OCI-M1 (cell line): ENCODE measurements at regions not wholly inside any gene's neighbourhood (a gene's known extent, or its start where the extent isn't known, plus 50 kb on each side); places are given as distances from the start of the nearest gene placed in this dataset.

Experiments used
- DNase-seq: peaks from one replicate; lab custom pipeline; 2025; lab: John Stamatoyannopoulos, UW

- DNase-seq: no peak
Measured at GRCh38 chr4:54992266-54992665, 133.1 kb downstream of the KDR start.

- DNase-seq: no peak
Measured at GRCh38 chr4:54988655-54989054, 136.7 kb downstream of the KDR start.

- no peak for DNase-seq
Measured at GRCh38 chr4:54986095-54986846, 139.1 kb downstream of the KDR start.

GRCh38 chr4:54976682-54977081 lies 148.7 kb downstream of the KDR start:
- DNase-seq: no peak

- DNase-seq: no peak
Measured at GRCh38 chr4:54976031-54976430, 149.4 kb downstream of the KDR start.

GRCh38 chr4:54973784-54974183 lies 151.6 kb downstream of the KDR start:
- DNase-seq: no peak

- DNase-seq: peak; percentile 82
Measured at GRCh38 chr4:54971474-54971950, 153.9 kb downstream of the KDR start.

- no peak for DNase-seq
Measured at GRCh38 chr4:54967289-54967688, 158.1 kb downstream of the KDR start.

- DNase-seq: peak; percentile 76
Measured at GRCh38 chr4:54961357-54961975, 163.9 kb downstream of the KDR start.

GRCh38 chr4:54959651-54960116 lies 165.7 kb downstream of the KDR start:
- no peak for DNase-seq

GRCh38 chr4:54959131-54959530 lies 166.3 kb downstream of the KDR start:
- no peak for DNase-seq

- DNase-seq: no peak
Measured at GRCh38 chr4:54958236-54958635, 167.2 kb downstream of the KDR start.

- DNase-seq: no peak
Measured at GRCh38 chr4:54954656-54955388, 170.6 kb downstream of the KDR start.

GRCh38 chr4:54946741-54947140 lies 178.7 kb downstream of the KDR start:
- no peak for DNase-seq

- DNase-seq: peak; percentile 9
Measured at GRCh38 chr4:54945838-54946237, 179.6 kb downstream of the KDR start.

GRCh38 chr4:54942721-54943120 lies 182.7 kb downstream of the KDR start:
- DNase-seq: peak; percentile 33

- DNase-seq: peak; percentile 4
Measured at GRCh38 chr4:54941994-54942552, 183.3 kb downstream of the KDR start.

GRCh38 chr4:54940996-54941865 lies 184.2 kb downstream of the KDR start:
- no peak for DNase-seq

- peak; percentile 84 for DNase-seq
Measured at GRCh38 chr4:54937501-54937900, 187.9 kb downstream of the KDR start.

GRCh38 chr4:54933579-54933978 lies 191.8 kb downstream of the KDR start:
- DNase-seq: no peak

- no peak for DNase-seq
Measured at GRCh38 chr4:54930226-54930625, 195.2 kb downstream of the KDR start.
